ENCODE measurements at regions not wholly inside any gene's neighbourhood (a gene's known extent, or its start where the extent isn't known, plus 50 kb on each side); places are given as distances from the start of the nearest gene placed in this dataset.
"Not testable (repeated sequence)": the region's sequence is repeated elsewhere in the genome, so short reads cannot be mapped to it uniquely, and the experiment has no call there.

DNA sequence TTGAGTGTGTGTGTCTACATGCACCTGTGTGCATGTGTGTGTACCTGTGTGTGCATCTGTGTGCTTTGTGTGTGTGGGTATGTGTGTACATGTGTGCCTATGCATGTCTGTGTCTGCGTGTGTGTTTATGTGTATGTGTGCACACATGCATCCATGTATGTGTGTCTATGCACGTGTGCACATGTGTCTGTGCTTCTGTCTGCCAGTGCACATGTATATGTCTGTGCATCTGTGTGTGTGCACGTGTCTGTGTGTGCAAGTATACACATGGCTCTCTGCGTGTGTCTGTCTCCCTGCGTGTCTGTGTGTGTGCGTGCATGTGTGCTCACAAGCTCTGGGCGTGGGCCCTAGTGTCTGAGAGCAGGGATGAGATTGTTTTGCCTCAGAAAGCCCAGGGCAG is 85.3 kb upstream of the SEC14L1 start:
- Histone ChIP-seq H3K4me1 (ENCODE audit: insufficient read depth, insufficient read length) (peaks cover 21% of the 10 kb centered on the region), H3K9me3 (ENCODE audit: insufficient read depth, low read length) (no peaks in the 10 kb centered on the region), H3K9ac (ENCODE audit: insufficient read length, low read depth) (no peak overlapping the region), H3K36me3 (ENCODE audit: insufficient read depth, insufficient read length, low read length) (no peaks in the 10 kb centered on the region), H3K27me3 (ENCODE audit: insufficient read depth, insufficient read length) (no peaks in the 10 kb centered on the region), H3K4me3 (ENCODE audit: insufficient read length, low read depth) (no peak overlapping the region)
- TF ChIP-seq YY1 (IDR thresholded peaks at IDR 0.05; ENCODE audit: insufficient read depth, insufficient read length) (no peak), SUZ12 (IDR thresholded peaks at IDR 0.05; ENCODE audit: extremely low read depth, insufficient read depth, insufficient read length) (no peak), ZNF274 (IDR thresholded peaks at IDR 0.05; ENCODE audit: low read depth, low read length) (no peak)
- DNase-seq (ENCODE audit: low read depth, low spot score), result no peak

DNA sequence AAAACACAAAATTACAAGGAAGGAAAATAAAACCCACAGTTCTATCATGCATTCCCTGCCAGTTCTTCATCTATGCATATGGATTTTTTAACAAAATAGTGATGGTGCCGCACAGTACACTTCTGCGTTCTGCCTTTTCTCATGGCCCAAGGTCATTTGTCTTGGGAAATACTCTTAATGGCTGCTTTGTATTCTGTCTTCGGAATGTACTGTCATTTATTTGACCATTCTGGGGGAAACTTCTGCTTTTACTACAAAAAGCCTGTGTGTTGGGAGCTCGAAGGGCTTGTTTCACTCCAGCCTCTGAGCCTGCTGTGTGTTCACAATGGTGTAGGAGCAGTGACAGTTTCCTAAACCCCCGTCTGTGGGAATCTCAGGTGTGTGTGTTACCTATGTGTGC is 82.8 kb upstream of the SEC14L1 start:
- no peaks in the 10 kb centered on the region for H3K27me3 ChIP-seq (ENCODE audit: insufficient read depth, insufficient read length)
- DNase-seq (ENCODE audit: low read depth, low spot score), result no peak
- no peaks in the 10 kb centered on the region for H3K36me3 ChIP-seq (ENCODE audit: insufficient read depth, insufficient read length, low read length)
- H3K4me3 ChIP-seq (ENCODE audit: insufficient read length, low read depth), result no peak overlapping the region
- peaks cover 13% of the 10 kb centered on the region for H3K4me1 ChIP-seq (ENCODE audit: insufficient read depth, insufficient read length)
- no peak overlapping the region for H3K9ac ChIP-seq (ENCODE audit: insufficient read length, low read depth)
- H3K9me3 ChIP-seq (ENCODE audit: insufficient read depth, low read length), result no peaks in the 10 kb centered on the region
- TF ChIP-seq YY1 (IDR thresholded peaks at IDR 0.05; ENCODE audit: insufficient read depth, insufficient read length) (no peak), SUZ12 (IDR thresholded peaks at IDR 0.05; ENCODE audit: extremely low read depth, insufficient read depth, insufficient read length) (no peak), ZNF274 (IDR thresholded peaks at IDR 0.05; ENCODE audit: low read depth, low read length) (no peak)

DNA sequence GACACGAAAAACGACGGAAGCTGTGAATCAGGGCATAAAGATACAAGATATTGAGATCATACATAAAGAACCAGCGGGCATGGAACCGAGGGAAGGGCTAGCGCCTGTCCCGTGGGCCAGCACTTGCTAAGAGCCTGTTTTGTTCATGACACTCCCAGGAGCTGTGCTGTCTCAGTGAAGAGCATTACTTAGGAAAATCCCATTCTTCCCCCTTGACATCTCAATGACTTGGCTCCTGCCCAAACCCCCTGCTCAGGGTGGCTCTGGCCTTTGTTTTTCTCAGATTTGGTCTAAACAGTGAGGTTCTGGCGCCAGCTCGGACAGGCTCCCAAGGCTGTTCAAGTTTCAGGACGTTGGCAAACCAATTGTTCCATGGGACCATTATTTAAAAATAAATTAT is 79.1 kb upstream of the SEC14L1 start:
- TF ChIP-seq YY1 (IDR thresholded peaks at IDR 0.05; ENCODE audit: insufficient read depth, insufficient read length) (no peak), ZNF274 (IDR thresholded peaks at IDR 0.05; ENCODE audit: low read depth, low read length) (no peak), SUZ12 (IDR thresholded peaks at IDR 0.05; ENCODE audit: extremely low read depth, insufficient read depth, insufficient read length) (no peak)
- H3K9me3 ChIP-seq (ENCODE audit: insufficient read depth, low read length), result no peaks in the 10 kb centered on the region
- DNase-seq (ENCODE audit: low read depth, low spot score), result no peak
- no peaks in the 10 kb centered on the region for H3K36me3 ChIP-seq (ENCODE audit: insufficient read depth, insufficient read length, low read length)
- H3K9ac ChIP-seq (ENCODE audit: insufficient read length, low read depth), result no peak overlapping the region
- no peak overlapping the region for H3K4me3 ChIP-seq (ENCODE audit: insufficient read length, low read depth)
- H3K4me1 ChIP-seq (ENCODE audit: insufficient read depth, insufficient read length), result no peaks in the 10 kb centered on the region
- no peaks in the 10 kb centered on the region for H3K27me3 ChIP-seq (ENCODE audit: insufficient read depth, insufficient read length)

- Histone ChIP-seq H3K9me3 (ENCODE audit: insufficient read depth, low read length) (no peaks in the 10 kb centered on the region), H3K27me3 (ENCODE audit: insufficient read depth, insufficient read length) (no peaks in the 10 kb centered on the region), H3K9ac (ENCODE audit: insufficient read length, low read depth) (no peak overlapping the region), H3K4me1 (ENCODE audit: insufficient read depth, insufficient read length) (peaks cover 5% of the 10 kb centered on the region), H3K36me3 (ENCODE audit: insufficient read depth, insufficient read length, low read length) (no peaks in the 10 kb centered on the region), H3K4me3 (ENCODE audit: insufficient read length, low read depth) (no peak overlapping the region)
- TF ChIP-seq ZNF274 (IDR thresholded peaks at IDR 0.05; ENCODE audit: low read depth, low read length), result no peak
- no peak for TF ChIP-seq SUZ12 (IDR thresholded peaks at IDR 0.05; ENCODE audit: extremely low read depth, insufficient read depth, insufficient read length)
- no peak for TF ChIP-seq YY1 (IDR thresholded peaks at IDR 0.05; ENCODE audit: insufficient read depth, insufficient read length)
- no peak for DNase-seq (ENCODE audit: low read depth, low spot score)
These were observed 76.2 kb upstream of the SEC14L1 start for GRCh38 chr17:77064598-77064997.

GRCh38 chr17:77066165-77066564 is 74.6 kb upstream of the SEC14L1 start:
- Histone ChIP-seq H3K4me1 (ENCODE audit: insufficient read depth, insufficient read length) (peaks cover 5% of the 10 kb centered on the region), H3K9me3 (ENCODE audit: insufficient read depth, low read length) (no peaks in the 10 kb centered on the region), H3K4me3 (ENCODE audit: insufficient read length, low read depth) (no peak overlapping the region), H3K27me3 (ENCODE audit: insufficient read depth, insufficient read length) (no peaks in the 10 kb centered on the region), H3K36me3 (ENCODE audit: insufficient read depth, insufficient read length, low read length) (no peaks in the 10 kb centered on the region), H3K9ac (ENCODE audit: insufficient read length, low read depth) (no peak overlapping the region)
- no peak for TF ChIP-seq ZNF274 (IDR thresholded peaks at IDR 0.05; ENCODE audit: low read depth, low read length)
- no peak for TF ChIP-seq SUZ12 (IDR thresholded peaks at IDR 0.05; ENCODE audit: extremely low read depth, insufficient read depth, insufficient read length)
- no peak for TF ChIP-seq YY1 (IDR thresholded peaks at IDR 0.05; ENCODE audit: insufficient read depth, insufficient read length)
- DNase-seq (ENCODE audit: low read depth, low spot score), result no peak

DNA sequence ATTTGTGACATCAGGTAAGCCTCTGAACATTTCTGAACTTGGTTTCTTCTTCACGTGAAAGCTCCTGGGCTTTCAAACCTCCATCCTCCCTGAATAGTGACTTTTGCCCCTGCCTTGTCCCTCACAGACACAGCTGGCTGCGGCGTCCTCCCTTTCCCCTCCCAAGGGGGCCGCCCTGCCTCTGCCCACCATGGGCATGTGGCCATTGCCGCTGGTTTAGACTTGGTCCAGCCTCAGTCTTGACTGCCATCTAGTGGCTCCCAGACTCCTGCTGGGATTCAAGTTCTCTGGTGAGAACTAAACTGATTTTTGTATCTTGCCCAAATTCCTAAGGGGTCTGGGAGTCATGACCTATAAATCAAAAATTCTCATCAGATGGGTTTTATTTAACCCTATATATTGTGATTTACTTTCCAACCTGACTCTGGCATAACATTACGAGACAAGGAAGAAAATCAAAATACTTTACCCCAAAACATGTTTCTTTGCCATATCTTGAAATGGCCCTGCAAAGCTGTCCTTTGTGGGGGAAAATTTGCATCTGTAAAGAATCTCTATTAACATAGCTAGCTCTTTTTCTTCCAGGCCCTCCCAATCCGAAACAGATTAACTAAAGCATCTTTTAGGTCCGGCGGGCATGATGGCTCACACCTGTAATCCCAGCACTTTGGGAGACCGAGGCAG is 73.9 kb upstream of the SEC14L1 start:
- not testable (repeated sequence) for H3K27me3 ChIP-seq (ENCODE audit: insufficient read depth, insufficient read length); H3K4me3 ChIP-seq (ENCODE audit: insufficient read length, low read depth); H3K36me3 ChIP-seq (ENCODE audit: insufficient read depth, insufficient read length, low read length); H3K4me1 ChIP-seq (ENCODE audit: insufficient read depth, insufficient read length); H3K9me3 ChIP-seq (ENCODE audit: insufficient read depth, low read length); H3K9ac ChIP-seq (ENCODE audit: insufficient read length, low read depth)
- peak; percentile 67 for DNase-seq (ENCODE audit: low read depth, low spot score)

- H3K36me3 ChIP-seq (ENCODE audit: insufficient read depth, insufficient read length, low read length), result no peaks in the 10 kb centered on the region
- DNase-seq (ENCODE audit: low read depth, low spot score), result no peak
- H3K9me3 ChIP-seq (ENCODE audit: insufficient read depth, low read length), result no peaks in the 10 kb centered on the region
- no peaks in the 10 kb centered on the region for H3K27me3 ChIP-seq (ENCODE audit: insufficient read depth, insufficient read length)
- no peak overlapping the region for H3K9ac ChIP-seq (ENCODE audit: insufficient read length, low read depth)
- H3K4me3 ChIP-seq (ENCODE audit: insufficient read length, low read depth), result no peak overlapping the region
- no peak for TF ChIP-seq YY1 (IDR thresholded peaks at IDR 0.05; ENCODE audit: insufficient read depth, insufficient read length)
- no peak for TF ChIP-seq ZNF274 (IDR thresholded peaks at IDR 0.05; ENCODE audit: low read depth, low read length)
- TF ChIP-seq SUZ12 (IDR thresholded peaks at IDR 0.05; ENCODE audit: extremely low read depth, insufficient read depth, insufficient read length), result no peak
- H3K4me1 ChIP-seq (ENCODE audit: insufficient read depth, insufficient read length), result peaks cover 5% of the 10 kb centered on the region
These were observed 71.9 kb upstream of the SEC14L1 start for GRCh38 chr17:77068915-77069314.
